ENCODE measurements at regions not wholly inside any gene's neighbourhood (a gene's known extent, or its start where the extent isn't known, plus 50 kb on each side); places are given as distances from the start of the nearest gene placed in this dataset.

GRCh38 chr3:159209459-159209858, 407.6 kb downstream of the MFSD1 start:
- TF ChIP-seq CTCF (IDR thresholded peaks at IDR 0.05), result no peak
- TF ChIP-seq POLR2A (IDR thresholded peaks at IDR 0.05), result no peak

Data from adrenal gland (tissue), 5 donors.